Hepatocyte (in vitro differentiated cells): ENCODE measurements at regions not wholly inside any gene's neighbourhood (a gene's known extent, or its start where the extent isn't known, plus 50 kb on each side); places are given as distances from the start of the nearest gene placed in this dataset.

ENCODE experiments used
- EZH2 ChIP-seq: fragments of 200-600 bp; sonication (generic); IDR thresholded peaks from 2 replicates; pipeline ENCODE4 v1.6.1; 2016; ENCODE audit warnings: antibody characterized with exemption, mild to moderate bottlenecking, borderline replicate concordance
- TF ChIP-seq, protein P1 (sequence below): fragments of 200-600 bp; sonication (generic); IDR thresholded peaks from 2 replicates; pipeline ENCODE4 v1.5.1; 2016; ENCODE audit warnings: antibody characterized with exemption, mild to moderate bottlenecking; ENCODE audit not compliant: poor library complexity

DNA sequence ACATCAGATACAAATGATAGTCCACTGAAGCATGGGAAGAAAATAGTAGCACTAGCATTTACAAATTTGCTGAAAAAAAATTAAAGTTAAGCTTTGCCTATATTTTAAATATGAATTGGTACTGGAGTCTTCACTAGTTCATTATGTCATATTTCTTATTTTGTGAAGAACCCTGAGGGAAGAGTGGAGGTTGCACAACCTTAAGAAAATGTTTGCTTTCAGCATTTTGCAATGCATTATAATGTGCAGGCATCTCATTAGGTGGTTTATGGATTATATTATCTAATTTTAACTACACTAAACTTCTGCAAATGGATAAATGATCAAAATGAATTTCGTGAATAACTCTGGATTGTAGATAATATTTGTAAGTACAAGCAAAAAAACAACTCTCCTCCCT lies 390.8 kb upstream of the HS3ST5 start:
- TF ChIP-seq EZH2, result no peak
- TF ChIP-seq, protein P1, sequence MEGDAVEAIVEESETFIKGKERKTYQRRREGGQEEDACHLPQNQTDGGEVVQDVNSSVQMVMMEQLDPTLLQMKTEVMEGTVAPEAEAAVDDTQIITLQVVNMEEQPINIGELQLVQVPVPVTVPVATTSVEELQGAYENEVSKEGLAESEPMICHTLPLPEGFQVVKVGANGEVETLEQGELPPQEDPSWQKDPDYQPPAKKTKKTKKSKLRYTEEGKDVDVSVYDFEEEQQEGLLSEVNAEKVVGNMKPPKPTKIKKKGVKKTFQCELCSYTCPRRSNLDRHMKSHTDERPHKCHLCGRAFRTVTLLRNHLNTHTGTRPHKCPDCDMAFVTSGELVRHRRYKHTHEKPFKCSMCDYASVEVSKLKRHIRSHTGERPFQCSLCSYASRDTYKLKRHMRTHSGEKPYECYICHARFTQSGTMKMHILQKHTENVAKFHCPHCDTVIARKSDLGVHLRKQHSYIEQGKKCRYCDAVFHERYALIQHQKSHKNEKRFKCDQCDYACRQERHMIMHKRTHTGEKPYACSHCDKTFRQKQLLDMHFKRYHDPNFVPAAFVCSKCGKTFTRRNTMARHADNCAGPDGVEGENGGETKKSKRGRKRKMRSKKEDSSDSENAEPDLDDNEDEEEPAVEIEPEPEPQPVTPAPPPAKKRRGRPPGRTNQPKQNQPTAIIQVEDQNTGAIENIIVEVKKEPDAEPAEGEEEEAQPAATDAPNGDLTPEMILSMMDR, result no peak
